IMR-90 (cell line): ENCODE measurements at regions not wholly inside any gene's neighbourhood (a gene's known extent, or its start where the extent isn't known, plus 50 kb on each side); places are given as distances from the start of the nearest gene placed in this dataset.
A peak's percentile ranks its signal among the peaks of the same experiment; 100 is the strongest.

Experiments used
- ATAC-seq: fragments of 200-7000 bp; cut with Tn5 transposase; 2 replicates; pipeline ENCODE4 v1.9.1; 2020; ENCODE audit warnings: low read depth, mild to moderate bottlenecking, moderate library complexity
- BruUV-seq: library from RNA; stranded (reverse); fragments of 400-500 nt; replicated peaks from 2 replicates; lab custom pipeline; 2021; lab: Mats Ljungman, UMichigan
- CTCF ChIA-PET: fragments of 300-600 bp; formaldehyde crosslinking; extraction: SDS; loops from one replicate; lab custom pipeline; 2021; ENCODE audit warnings: antibody characterized with exemption; lab: Yijun Ruan, JAX
- POLR2A ChIA-PET: fragments of 300-600 bp; sonication (Branson Sonifier 250); formaldehyde crosslinking; loops from one replicate; lab custom pipeline; 2022; ENCODE audit warnings: antibody characterized with exemption; ENCODE audit not compliant: unreplicated experiment; lab: Charles Lee
- DNase-seq: peaks from one replicate; pipeline ENCODE4 v3.0.0; 2013
- H2AFZ ChIP-seq: replicated peaks from 2 replicates; pipeline ENCODE3; 2013; ENCODE audit warnings: low read length, mild to moderate bottlenecking; ENCODE audit not compliant: poor library complexity
- H2AK5ac ChIP-seq: 2 replicates; pipeline ENCODE4 v1.6.1; 2013; ENCODE audit warnings: low read depth, low read length, inconsistent platforms
- H2AK9ac ChIP-seq: replicated peaks from 2 replicates; pipeline ENCODE3; 2013; ENCODE audit warnings: mild to moderate bottlenecking, low read depth, low read length, moderate library complexity; ENCODE audit not compliant: poor library complexity
- H2BK120ac ChIP-seq: 2 replicates; pipeline ENCODE4 v1.6.1; 2013; ENCODE audit warnings: low read depth, low read length, inconsistent platforms
- H2BK15ac ChIP-seq: 3 replicates; pipeline ENCODE4 v1.6.1; 2013; ENCODE audit warnings: low read depth, low read length, inconsistent platforms
- H2BK20ac ChIP-seq: 2 replicates; pipeline ENCODE4 v1.6.1; 2013; ENCODE audit warnings: low read depth, mild to moderate bottlenecking, inconsistent platforms, low read length, moderate library complexity
- H2BK5ac ChIP-seq: 2 replicates; pipeline ENCODE4 v1.6.1; 2013; ENCODE audit warnings: mild to moderate bottlenecking, low read depth, low read length, inconsistent platforms; ENCODE audit not compliant: poor library complexity, severe bottlenecking
- H3K14ac ChIP-seq: replicated peaks from 2 replicates; pipeline ENCODE4 v1.6.1; 2013; ENCODE audit warnings: low read depth, low read length, inconsistent platforms
- H3K18ac ChIP-seq: 2 replicates; pipeline ENCODE4 v1.6.1; 2013; ENCODE audit warnings: low read depth, low read length, control low read depth
- H3K23ac ChIP-seq: 2 replicates; pipeline ENCODE4 v1.6.1; 2013; ENCODE audit warnings: low read depth, low read length, inconsistent platforms
- H3K27ac ChIP-seq: 2 replicates; pipeline ENCODE4 v1.5.1; 2013; ENCODE audit warnings: mild to moderate bottlenecking, control low read depth, low read length; ENCODE audit not compliant: insufficient read depth
- H3K27me3 ChIP-seq: 2 replicates; pipeline ENCODE4 v1.6.1; 2013; ENCODE audit warnings: low read length; ENCODE audit not compliant: control insufficient read depth, insufficient read depth
- H3K36me3 ChIP-seq: 2 replicates; pipeline ENCODE4 v1.6.1; 2013; ENCODE audit warnings: low read length, mixed read lengths; ENCODE audit not compliant: control insufficient read depth, insufficient read depth
- H3K4ac ChIP-seq: 2 replicates; pipeline ENCODE4 v1.6.1; 2013; ENCODE audit warnings: low read depth, low read length, inconsistent platforms
- H3K4me1 ChIP-seq: 2 replicates; pipeline ENCODE4 v1.6.1; 2013; ENCODE audit warnings: low read length, mixed read lengths; ENCODE audit not compliant: control insufficient read depth, insufficient read depth
- H3K4me2 ChIP-seq: 2 replicates; pipeline ENCODE4 v1.6.1; 2013; ENCODE audit warnings: low read depth, mild to moderate bottlenecking, control low read depth, low read length, moderate library complexity
- H3K4me3 ChIP-seq: 2 replicates; pipeline ENCODE4 v1.5.1; 2013; ENCODE audit warnings: low read depth, mild to moderate bottlenecking, control low read depth, low read length, moderate library complexity; ENCODE audit not compliant: insufficient read depth
- H3K56ac ChIP-seq: 2 replicates; pipeline ENCODE4 v1.6.1; 2013; ENCODE audit warnings: low read length, inconsistent platforms; ENCODE audit not compliant: insufficient read depth; ENCODE audit errors: extremely low read depth
- H3K79me1 ChIP-seq, 2 experiments: 2 replicates each; pipeline ENCODE4 v1.6.1; 2013; ENCODE audit warnings: low read length in 2 of 2, inconsistent platforms in 1 of 2, low read depth in 1 of 2
- H3K9ac ChIP-seq: 2 replicates; pipeline ENCODE4 v1.6.1; 2013; ENCODE audit warnings: low read depth, low read length, control low read depth
- H3K9me1 ChIP-seq: 2 replicates; pipeline ENCODE4 v1.6.1; 2013; ENCODE audit warnings: low read length, inconsistent platforms; ENCODE audit not compliant: insufficient read depth
- H3K9me3 ChIP-seq: 2 replicates; pipeline ENCODE4 v1.6.1; 2013; ENCODE audit warnings: low read length; ENCODE audit not compliant: control insufficient read depth, insufficient read depth
- H4K20me1 ChIP-seq: 2 replicates; pipeline ENCODE4 v1.6.1; 2013; ENCODE audit warnings: low read length, inconsistent platforms; ENCODE audit not compliant: insufficient read depth
- H4K5ac ChIP-seq: 2 replicates; pipeline ENCODE4 v1.6.1; 2013; ENCODE audit warnings: mild to moderate bottlenecking, low read depth, low read length, control low read depth
- H4K8ac ChIP-seq, 2 experiments: 2 replicates each; pipeline ENCODE4 v1.6.1; 2013; ENCODE audit warnings: low read depth in 2 of 2, low read length in 2 of 2, control low read depth in 1 of 2, inconsistent platforms in 1 of 2
- H4K91ac ChIP-seq: 2 replicates; pipeline ENCODE4 v1.6.1; 2013; ENCODE audit warnings: low read depth, low read length, inconsistent platforms; ENCODE audit not compliant: insufficient read depth
- BHLHE40 ChIP-seq: fragments of 150-350 bp; IDR thresholded peaks from 2 replicates; pipeline ENCODE4 v1.6.1; 2016; ENCODE audit warnings: mild to moderate bottlenecking, low read depth, low read length
- CEBPB ChIP-seq: IDR thresholded peaks from 2 replicates; pipeline ENCODE4 v1.6.1; 2012; ENCODE audit warnings: low read depth, low read length, improper control_type of control experiment
- CTCF ChIP-seq: conservative IDR thresholded peaks from 2 replicates; pipeline ENCODE4 v1.5.1; 2012; ENCODE audit warnings: mild to moderate bottlenecking, low read depth, low read length, improper control_type of control experiment
- ELK1 ChIP-seq: fragments of 150-350 bp; IDR thresholded peaks from 2 replicates; pipeline ENCODE4 v1.6.1; 2016; ENCODE audit warnings: low read depth, mild to moderate bottlenecking, low read length, moderate library complexity, borderline replicate concordance
- MAFK ChIP-seq: IDR thresholded peaks from 2 replicates; pipeline ENCODE4 v1.6.1; 2012; ENCODE audit warnings: low read depth, low read length, improper control_type of control experiment
- RAD21 ChIP-seq: IDR thresholded peaks from 2 replicates; pipeline ENCODE4 v1.6.1; 2012; ENCODE audit warnings: low read length, improper control_type of control experiment
- RCOR1 ChIP-seq: IDR thresholded peaks from 2 replicates; pipeline ENCODE4 v1.6.1; 2012; ENCODE audit warnings: mild to moderate bottlenecking, low read length, improper control_type of control experiment; ENCODE audit not compliant: insufficient replicate concordance
- USF2 ChIP-seq: fragments of 150-350 bp; IDR thresholded peaks from 2 replicates; pipeline ENCODE4 v1.6.1; 2017; ENCODE audit warnings: mild to moderate bottlenecking, antibody characterized with exemption, low read length, low read depth
- WGBS, 2 experiments: methylation state at CpG; one replicate each; pipeline versions ENCODE4 v1.1.5 to v1.1.7; 2013; ENCODE audit warnings: missing lambda C conversion rate in 2 of 2; ENCODE audit not compliant: insufficient read length in 1 of 2; ENCODE audit errors: extremely low coverage in 2 of 2; 5-methylcytosine and 5-hydroxymethylcytosine counted together
- dilution Hi-C: fragments of 300-500 bp; cut with HindIII; formaldehyde crosslinking; loops from one replicate; pipeline ENCODE4 v1.14.3; 2018; ENCODE audit warnings: low sequenced_read_pairs; ENCODE audit not compliant: unreplicated experiment
- in situ Hi-C: fragments of 300-500 bp; cut with MboI; formaldehyde crosslinking; loops from 3 replicates; pipeline ENCODE4 v1.14.3; 2019; ENCODE audit warnings: low sequenced_read_pairs, inconsistent platforms, mixed read lengths
- intact Hi-C: fragments of 100-400 bp; cut with micrococcal nuclease; formaldehyde crosslinking; loops from 2 replicates; pipeline ENCODE4 v1.10.0; 2022

GRCh38 chr14:61151251-61151650, 129.9 kb downstream of the TMEM30B start:
- ChIA-PET POLR2A (no interaction called here), CTCF (interaction anchor here (0.6 kb wide), 1 partner anchor 12 kb away, joined by 3 read pairs; no protein-coding TSS in a partner anchor)
- H2BK5ac ChIP-seq = peak overlapping the region; percentile 96
- peaks cover 39% of the 10 kb centered on the region for H3K9me1 ChIP-seq
- H3K9ac ChIP-seq = no peak overlapping the region
- no peak overlapping the region for H3K4me2 ChIP-seq
- H3K9me3 ChIP-seq = no peaks in the 10 kb centered on the region
- DNase-seq = peak; percentile 24
- H2AK9ac ChIP-seq = peak overlapping the region; percentile 68
- no peak overlapping the region for H3K56ac ChIP-seq
- H3K14ac ChIP-seq = peak overlapping the region; percentile 97
- TF ChIP-seq ELK1 = no peak
- TF ChIP-seq USF2 = no peak
- TF ChIP-seq BHLHE40 = no peak
- TF ChIP-seq CTCF = no peak
- TF ChIP-seq RCOR1 = no peak
- TF ChIP-seq CEBPB = no peak
- TF ChIP-seq MAFK = no peak
- no peak for TF ChIP-seq RAD21
- H3K4ac ChIP-seq = peak overlapping the region; percentile 92
- H3K18ac ChIP-seq = peak overlapping the region; percentile 95
- peak overlapping the region; percentile 97 for H4K5ac ChIP-seq
- H3K27ac ChIP-seq = peak overlapping the region; percentile 90; the same call in 1 of the 2 replicates
- H4K91ac ChIP-seq = peak overlapping the region; percentile 90
- H4K20me1 ChIP-seq = no peaks in the 10 kb centered on the region
- no peak overlapping the region for H3K4me3 ChIP-seq
- dilution Hi-C loops = no loop called here
- H3K27me3 ChIP-seq = no peaks in the 10 kb centered on the region
- H2BK15ac ChIP-seq = peak overlapping the region; percentile 99
- no peak for ATAC-seq
- no CpG with 5 or more reads among the region's 4 CpGs for WGBS, 2 experiments
- H2BK20ac ChIP-seq = peak overlapping the region; percentile 94
- H3K36me3 ChIP-seq = no peaks in the 10 kb centered on the region
- no TSS peak for BruUV-seq
- H2AK5ac ChIP-seq = peak overlapping the region; percentile 98
- peak overlapping the region; percentile 73; the same call in 1 of the 2 replicates for H3K23ac ChIP-seq
- H3K4me1 ChIP-seq = peaks cover 42% of the 10 kb centered on the region
- peaks cover 0 to 16% of the 10 kb centered on the region in 2 experiments; a peak in 1 of 4 replicates for H3K79me1 ChIP-seq
- peak overlapping the region; percentile 96 for H2BK120ac ChIP-seq
- intact Hi-C loops = no loop called here
- H2AFZ ChIP-seq = no peak overlapping the region
- in situ Hi-C loops = no loop called here
- peak overlapping the region; percentile 32 to 90; a peak in 3 of 4 replicates for H4K8ac ChIP-seq
